ENCODE measurements at regions not wholly inside any gene's neighbourhood (a gene's known extent, or its start where the extent isn't known, plus 50 kb on each side); places are given as distances from the start of the nearest gene placed in this dataset.
"Not testable (repeated sequence)": the region's sequence is repeated elsewhere in the genome, so short reads cannot be mapped to it uniquely, and the experiment has no call there.

DNA sequence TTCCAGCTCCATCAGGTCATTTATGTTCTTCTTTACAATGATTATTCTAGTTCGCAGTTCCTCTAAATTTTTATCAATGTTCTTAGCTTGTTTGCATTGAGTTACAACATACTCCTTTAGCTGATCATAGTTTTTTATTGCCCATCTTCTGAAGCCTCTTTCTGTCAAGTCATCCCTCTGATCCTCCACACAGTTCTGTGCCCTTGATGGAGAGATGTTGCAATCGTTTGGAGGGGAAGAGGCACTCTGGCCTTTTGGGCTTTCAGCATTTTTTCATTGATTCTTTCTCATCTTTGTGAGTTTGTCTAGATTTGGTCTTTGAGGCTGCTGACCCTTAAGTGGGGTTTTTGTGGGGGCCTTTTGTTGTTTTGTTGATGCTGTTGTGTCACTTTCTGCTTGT is 234.6 kb upstream of the CBLB start:
- Histone ChIP-seq H3K27me3 (no peaks in the 10 kb centered on the region), H3K9me3 (no peaks in the 10 kb centered on the region), H3K27ac (no peak overlapping the region), H3K4me3 (no peak overlapping the region), H3K36me3 (no peaks in the 10 kb centered on the region), H3K4me1 (no peaks in the 10 kb centered on the region)
- no peak for TF ChIP-seq POLR2A (IDR thresholded peaks at IDR 0.05)
- TF ChIP-seq, protein P1, sequence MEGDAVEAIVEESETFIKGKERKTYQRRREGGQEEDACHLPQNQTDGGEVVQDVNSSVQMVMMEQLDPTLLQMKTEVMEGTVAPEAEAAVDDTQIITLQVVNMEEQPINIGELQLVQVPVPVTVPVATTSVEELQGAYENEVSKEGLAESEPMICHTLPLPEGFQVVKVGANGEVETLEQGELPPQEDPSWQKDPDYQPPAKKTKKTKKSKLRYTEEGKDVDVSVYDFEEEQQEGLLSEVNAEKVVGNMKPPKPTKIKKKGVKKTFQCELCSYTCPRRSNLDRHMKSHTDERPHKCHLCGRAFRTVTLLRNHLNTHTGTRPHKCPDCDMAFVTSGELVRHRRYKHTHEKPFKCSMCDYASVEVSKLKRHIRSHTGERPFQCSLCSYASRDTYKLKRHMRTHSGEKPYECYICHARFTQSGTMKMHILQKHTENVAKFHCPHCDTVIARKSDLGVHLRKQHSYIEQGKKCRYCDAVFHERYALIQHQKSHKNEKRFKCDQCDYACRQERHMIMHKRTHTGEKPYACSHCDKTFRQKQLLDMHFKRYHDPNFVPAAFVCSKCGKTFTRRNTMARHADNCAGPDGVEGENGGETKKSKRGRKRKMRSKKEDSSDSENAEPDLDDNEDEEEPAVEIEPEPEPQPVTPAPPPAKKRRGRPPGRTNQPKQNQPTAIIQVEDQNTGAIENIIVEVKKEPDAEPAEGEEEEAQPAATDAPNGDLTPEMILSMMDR (IDR thresholded peaks at IDR 0.05): no peak
- DNase-seq: no peak

DNA sequence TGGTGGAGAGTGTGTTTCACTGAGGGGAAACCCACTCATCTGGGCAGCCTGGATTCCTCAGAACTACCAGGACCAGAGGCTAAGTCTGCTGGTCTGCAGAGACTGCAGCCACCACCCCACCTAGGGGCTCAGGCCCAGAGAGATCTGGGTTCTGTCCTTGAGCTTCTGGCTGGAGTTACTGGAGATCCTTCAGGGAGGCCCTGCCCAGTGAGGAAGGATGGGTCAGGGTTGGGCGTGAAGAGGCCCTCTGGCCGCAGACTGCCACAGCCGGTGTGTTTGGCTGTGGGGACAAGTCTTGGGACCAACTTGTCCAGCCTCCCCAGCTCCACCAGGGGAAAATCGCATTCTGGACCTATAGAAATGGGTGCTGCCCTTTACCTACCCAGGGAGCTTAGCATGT is 235.3 kb upstream of the CBLB start:
- no peak for DNase-seq
- Histone ChIP-seq H3K4me1 (no peaks in the 10 kb centered on the region), H3K36me3 (no peaks in the 10 kb centered on the region), H3K27ac (no peak overlapping the region), H3K4me3 (no peak overlapping the region), H3K9me3 (no peaks in the 10 kb centered on the region), H3K27me3 (no peaks in the 10 kb centered on the region)
- TF ChIP-seq POLR2A (IDR thresholded peaks at IDR 0.05): no peak
- TF ChIP-seq, protein P1 (IDR thresholded peaks at IDR 0.05): no peak

DNA sequence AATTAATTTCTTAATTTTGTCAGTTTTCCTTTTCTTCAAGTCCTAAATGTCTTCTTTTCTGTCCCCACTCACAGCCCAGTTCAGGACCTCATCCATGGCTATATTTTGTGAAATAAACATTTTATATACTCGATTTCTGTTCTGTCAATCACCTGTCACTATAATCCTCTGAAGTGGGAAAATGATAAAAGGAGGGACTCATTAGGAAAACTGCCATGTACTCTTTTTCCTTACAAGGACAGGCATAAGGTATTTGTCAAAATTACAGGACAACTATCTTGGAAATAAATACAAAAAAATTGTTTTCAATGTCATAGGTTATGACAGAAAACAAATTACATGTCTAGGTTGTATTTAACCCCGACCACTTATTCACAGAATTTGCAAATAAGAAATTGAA is 240.1 kb upstream of the CBLB start:
- no peaks in the 10 kb centered on the region for H3K27me3 ChIP-seq
- no peaks in the 10 kb centered on the region for H3K36me3 ChIP-seq
- H3K9me3 ChIP-seq: no peaks in the 10 kb centered on the region
- no peak overlapping the region for H3K27ac ChIP-seq
- TF ChIP-seq, protein P1 (IDR thresholded peaks at IDR 0.05): no peak
- TF ChIP-seq POLR2A (IDR thresholded peaks at IDR 0.05): no peak
- H3K4me3 ChIP-seq: no peak overlapping the region
- DNase-seq: no peak
- no peaks in the 10 kb centered on the region for H3K4me1 ChIP-seq

DNA sequence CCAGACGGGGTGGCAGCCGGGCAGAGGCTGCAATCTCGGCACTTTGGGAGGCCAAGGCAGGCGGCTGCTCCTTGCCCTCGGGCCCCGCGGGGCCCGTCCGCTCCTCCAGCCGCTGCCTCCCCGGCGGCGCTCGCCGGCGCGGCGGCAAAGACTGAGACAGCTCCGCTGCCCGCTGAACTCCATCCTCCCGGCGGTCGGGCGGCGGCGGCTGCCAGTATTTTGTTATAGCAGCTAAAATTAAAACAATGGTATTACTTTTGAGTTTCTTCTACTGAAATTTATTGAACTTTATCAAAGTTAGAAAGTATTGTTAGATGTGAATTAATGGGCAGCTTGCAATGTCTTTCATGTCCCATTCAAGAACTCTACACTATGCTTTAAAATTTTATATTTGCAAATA is 243.7 kb upstream of the CBLB start:
- not testable (repeated sequence) for H3K36me3 ChIP-seq, H3K27me3 ChIP-seq, H3K9me3 ChIP-seq, H3K4me1 ChIP-seq, H3K4me3 ChIP-seq, H3K27ac ChIP-seq, DNase-seq

DNA sequence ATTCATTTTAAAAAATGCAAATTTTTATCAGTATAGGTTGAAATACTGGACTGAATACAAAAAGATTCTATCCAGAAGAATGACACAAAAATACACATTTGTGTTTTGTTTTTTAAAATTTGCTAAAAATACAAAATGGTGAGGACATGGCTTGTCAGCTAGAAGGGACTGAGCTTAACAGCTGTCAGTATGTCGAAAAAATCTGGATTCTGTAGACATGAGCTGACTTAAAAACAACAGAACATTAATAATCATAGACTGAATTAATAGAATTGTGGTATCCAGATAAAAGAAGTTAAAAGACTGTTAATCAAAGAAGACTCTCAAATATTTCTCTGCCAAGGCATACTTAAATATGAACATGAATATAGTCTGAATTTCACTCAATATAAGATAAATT is 244.9 kb upstream of the CBLB start:
- no peak overlapping the region for H3K27ac ChIP-seq
- no peaks in the 10 kb centered on the region for H3K36me3 ChIP-seq
- no peaks in the 10 kb centered on the region for H3K9me3 ChIP-seq
- H3K4me1 ChIP-seq: no peaks in the 10 kb centered on the region
- TF ChIP-seq, protein P1 (IDR thresholded peaks at IDR 0.05): no peak
- no peak for TF ChIP-seq POLR2A (IDR thresholded peaks at IDR 0.05)
- H3K4me3 ChIP-seq: no peak overlapping the region
- DNase-seq: no peak
- no peaks in the 10 kb centered on the region for H3K27me3 ChIP-seq

DNA sequence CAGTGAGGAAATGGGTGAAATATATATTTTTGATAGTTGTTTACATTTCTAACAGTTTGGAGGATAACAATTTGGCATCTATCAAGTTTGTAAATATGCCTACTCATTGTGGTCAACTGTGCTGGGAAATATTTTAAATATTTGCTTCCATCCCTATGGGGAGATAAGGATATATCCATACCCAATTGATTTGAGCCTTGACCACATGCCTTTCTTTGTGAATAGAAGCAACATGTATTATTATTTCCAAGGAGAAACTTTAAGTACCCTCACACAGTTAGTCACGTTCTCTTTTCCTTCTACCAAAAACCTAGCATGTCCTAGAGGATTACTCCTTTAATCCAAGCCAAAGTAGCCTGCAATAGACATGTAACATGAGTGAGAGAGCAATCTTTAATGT is 245.4 kb upstream of the CBLB start:
- TF ChIP-seq POLR2A (IDR thresholded peaks at IDR 0.05): no peak
- TF ChIP-seq, protein P1 (IDR thresholded peaks at IDR 0.05): no peak
- Histone ChIP-seq H3K36me3 (no peaks in the 10 kb centered on the region), H3K4me3 (no peak overlapping the region), H3K9me3 (no peaks in the 10 kb centered on the region), H3K4me1 (no peaks in the 10 kb centered on the region), H3K27ac (no peak overlapping the region), H3K27me3 (no peaks in the 10 kb centered on the region)
- no peak for DNase-seq

Measured in Peyer's patch (tissue), 4 donors.